ENCODE measurements at regions not wholly inside any gene's neighbourhood (a gene's known extent, or its start where the extent isn't known, plus 50 kb on each side); places are given as distances from the start of the nearest gene placed in this dataset.

- Histone ChIP-seq H3K79me2 (ENCODE audit: insufficient read depth, low read depth) (no peaks in the 10 kb centered on the region), H3K36me3 (ENCODE audit: insufficient read depth) (no peaks in the 10 kb centered on the region), H2AFZ (ENCODE audit: low read depth) (no peak overlapping the region), H3K27me3 (ENCODE audit: insufficient read depth, low read depth) (no peaks in the 10 kb centered on the region), H3K4me1 (ENCODE audit: low read depth, poor library complexity, severe bottlenecking) (no peaks in the 10 kb centered on the region), H3K9ac (no peak overlapping the region), H3K27ac (no peak overlapping the region), H4K20me1 (ENCODE audit: insufficient read depth) (no peaks in the 10 kb centered on the region), H3K4me2 (no peak overlapping the region), H3K4me3 (IDR thresholded peaks at IDR 0.05; ENCODE audit: insufficient read depth, low read depth, low read length) (no peak overlapping the region)
- no peak for TF ChIP-seq CTCF (conservative IDR thresholded peaks at IDR 0.05; ENCODE audit: low read depth, low read length)
These were observed 554.9 kb downstream of the PPP4R3C start for GRCh38 chrX:26908218-26908617.

DNA sequence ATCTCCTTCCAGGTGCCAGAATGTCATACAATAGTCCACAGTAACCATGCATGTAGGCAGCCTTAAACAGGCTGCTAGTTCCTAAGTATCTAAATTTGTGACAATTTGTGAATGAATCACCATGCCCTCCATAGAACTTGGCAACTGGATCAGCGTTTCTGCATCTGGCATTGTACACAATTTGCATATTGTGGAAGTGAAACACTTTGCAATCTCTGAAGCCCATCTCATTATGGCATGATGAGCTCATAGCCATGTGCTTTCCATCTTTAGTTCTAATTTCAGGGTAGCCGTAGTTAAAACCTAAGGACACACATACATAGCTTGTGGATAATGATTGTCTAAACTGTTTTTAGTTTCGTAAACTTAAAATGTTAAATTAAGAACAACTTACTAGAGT, 573.6 kb downstream of the PPP4R3C start:
- no peak overlapping the region for H3K9ac ChIP-seq
- H3K36me3 ChIP-seq (ENCODE audit: insufficient read depth): no peaks in the 10 kb centered on the region
- no peak overlapping the region for H3K4me2 ChIP-seq
- no peaks in the 10 kb centered on the region for H3K4me1 ChIP-seq (ENCODE audit: low read depth, poor library complexity, severe bottlenecking)
- no peak overlapping the region for H3K27ac ChIP-seq
- no peaks in the 10 kb centered on the region for H3K79me2 ChIP-seq (ENCODE audit: insufficient read depth, low read depth)
- TF ChIP-seq CTCF (conservative IDR thresholded peaks at IDR 0.05; ENCODE audit: low read depth, low read length): no peak
- H4K20me1 ChIP-seq (ENCODE audit: insufficient read depth): no peaks in the 10 kb centered on the region
- H3K27me3 ChIP-seq (ENCODE audit: insufficient read depth, low read depth): no peaks in the 10 kb centered on the region
- no peak overlapping the region for H2AFZ ChIP-seq (ENCODE audit: low read depth)
- H3K4me3 ChIP-seq (IDR thresholded peaks at IDR 0.05; ENCODE audit: insufficient read depth, low read depth, low read length): no peak overlapping the region

GRCh38 chrX:26873736-26874135, 589.4 kb downstream of the PPP4R3C start:
- no peak overlapping the region for H3K27ac ChIP-seq
- no peak overlapping the region for H3K4me2 ChIP-seq
- no peaks in the 10 kb centered on the region for H3K79me2 ChIP-seq (ENCODE audit: insufficient read depth, low read depth)
- no peak overlapping the region for H2AFZ ChIP-seq (ENCODE audit: low read depth)
- no peaks in the 10 kb centered on the region for H4K20me1 ChIP-seq (ENCODE audit: insufficient read depth)
- no peak overlapping the region for H3K4me3 ChIP-seq (IDR thresholded peaks at IDR 0.05; ENCODE audit: insufficient read depth, low read depth, low read length)
- H3K4me1 ChIP-seq (ENCODE audit: low read depth, poor library complexity, severe bottlenecking): no peaks in the 10 kb centered on the region
- H3K27me3 ChIP-seq (ENCODE audit: insufficient read depth, low read depth): no peaks in the 10 kb centered on the region
- no peak overlapping the region for H3K9ac ChIP-seq
- H3K36me3 ChIP-seq (ENCODE audit: insufficient read depth): no peaks in the 10 kb centered on the region
- TF ChIP-seq CTCF (conservative IDR thresholded peaks at IDR 0.05; ENCODE audit: low read depth, low read length): no peak

DNA sequence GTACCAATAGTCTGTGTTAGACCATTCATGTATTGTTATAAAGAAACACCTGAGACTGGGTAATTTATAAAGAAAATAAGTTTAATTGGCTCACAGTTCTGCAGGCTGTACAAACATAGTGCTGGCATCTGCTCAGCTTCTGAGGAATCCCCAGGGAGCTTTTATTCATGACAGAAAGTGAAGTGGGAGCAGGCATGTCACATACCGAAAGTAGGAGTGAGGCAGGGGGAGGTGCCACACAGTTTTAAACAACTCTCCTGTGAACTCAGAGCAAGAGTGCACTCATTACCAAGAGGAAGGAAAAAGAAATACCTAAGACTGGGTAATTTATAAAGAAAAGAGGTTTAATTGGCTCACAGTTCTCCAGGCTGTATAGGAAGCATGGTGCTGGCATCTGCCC, 591.2 kb downstream of the PPP4R3C start:
- Histone ChIP-seq H3K4me1 (ENCODE audit: low read depth, poor library complexity, severe bottlenecking) (no peaks in the 10 kb centered on the region), H3K27ac (no peak overlapping the region), H3K4me3 (IDR thresholded peaks at IDR 0.05; ENCODE audit: insufficient read depth, low read depth, low read length) (no peak overlapping the region), H3K4me2 (no peak overlapping the region), H3K79me2 (ENCODE audit: insufficient read depth, low read depth) (no peaks in the 10 kb centered on the region), H4K20me1 (ENCODE audit: insufficient read depth) (no peaks in the 10 kb centered on the region), H3K9ac (no peak overlapping the region), H3K36me3 (ENCODE audit: insufficient read depth) (no peaks in the 10 kb centered on the region), H2AFZ (ENCODE audit: low read depth) (no peak overlapping the region), H3K27me3 (ENCODE audit: insufficient read depth, low read depth) (no peaks in the 10 kb centered on the region)
- TF ChIP-seq CTCF (conservative IDR thresholded peaks at IDR 0.05; ENCODE audit: low read depth, low read length): no peak

- Histone ChIP-seq H3K79me2 (ENCODE audit: insufficient read depth, low read depth) (no peaks in the 10 kb centered on the region), H3K4me2 (no peak overlapping the region), H3K27me3 (ENCODE audit: insufficient read depth, low read depth) (no peaks in the 10 kb centered on the region), H3K9ac (no peak overlapping the region), H3K4me1 (ENCODE audit: low read depth, poor library complexity, severe bottlenecking) (no peaks in the 10 kb centered on the region), H4K20me1 (ENCODE audit: insufficient read depth) (no peaks in the 10 kb centered on the region), H3K4me3 (IDR thresholded peaks at IDR 0.05; ENCODE audit: insufficient read depth, low read depth, low read length) (no peak overlapping the region), H2AFZ (ENCODE audit: low read depth) (no peak overlapping the region), H3K36me3 (ENCODE audit: insufficient read depth) (no peaks in the 10 kb centered on the region), H3K27ac (no peak overlapping the region)
- TF ChIP-seq CTCF (conservative IDR thresholded peaks at IDR 0.05; ENCODE audit: low read depth, low read length): no peak
These were observed 611.2 kb downstream of the PPP4R3C start for GRCh38 chrX:26851981-26852380.
